GM21390 (cell line): ENCODE measurements at regions not wholly inside any gene's neighbourhood (a gene's known extent, or its start where the extent isn't known, plus 50 kb on each side); places are given as distances from the start of the nearest gene placed in this dataset.

Experiments used
- ATAC-seq: cut with Tn5 transposase; IDR thresholded peaks from one replicate; pipeline ENCODE4 v1.9.1; 2021; ENCODE audit not compliant: unreplicated experiment

DNA sequence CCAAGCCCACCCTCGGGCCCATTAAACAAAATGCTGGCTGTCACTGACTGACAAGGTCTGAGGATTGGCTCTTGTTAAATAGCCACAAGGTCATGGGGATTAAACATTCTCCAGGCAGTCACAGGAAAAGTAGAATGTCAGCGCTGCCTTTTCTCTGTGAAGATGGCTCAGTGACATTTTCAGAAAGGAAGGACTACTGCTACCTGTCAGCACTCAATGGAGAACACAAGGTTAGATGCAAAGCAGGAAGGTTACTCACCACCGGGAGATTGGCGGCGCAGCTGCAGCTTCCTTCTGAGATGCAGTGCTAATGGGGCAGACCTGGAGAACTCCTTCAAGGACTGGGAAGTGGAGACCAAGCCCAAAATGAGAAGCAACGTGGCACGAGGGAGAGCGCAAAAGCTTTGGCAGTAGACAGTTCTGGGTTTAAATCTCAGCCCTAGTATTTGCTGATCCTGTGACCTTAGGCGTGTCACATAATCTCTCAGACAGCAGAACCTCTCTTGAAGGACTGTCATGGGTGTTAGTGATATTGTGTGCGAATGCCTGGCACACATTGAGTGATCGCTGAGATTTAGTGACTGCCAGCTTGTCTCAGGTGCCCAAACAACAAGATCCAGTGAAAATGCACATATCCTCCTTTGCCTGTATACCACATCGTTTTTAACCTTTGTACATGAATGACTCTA, 213.1 kb upstream of the BOD1L1 start:
- ATAC-seq, result no peak

DNA sequence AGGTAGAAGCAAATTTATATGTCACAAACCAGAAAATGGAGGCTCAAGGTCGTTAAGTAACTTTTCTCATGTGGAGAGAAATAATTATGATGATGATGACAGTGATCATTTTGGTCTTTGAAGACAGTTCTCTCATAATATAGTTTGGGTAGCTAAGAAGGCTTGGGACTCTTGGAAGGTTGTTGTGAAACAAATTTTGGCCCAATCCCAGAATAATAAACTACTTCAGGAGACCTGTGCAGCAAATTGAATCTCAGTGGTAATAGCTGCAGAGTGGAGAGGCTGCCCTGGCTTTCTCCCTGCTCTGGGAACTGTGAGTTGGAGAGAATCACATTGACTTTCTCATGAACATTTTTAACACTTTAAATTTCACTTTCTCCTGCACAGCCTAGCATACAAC, 217.2 kb upstream of the BOD1L1 start:
- ATAC-seq, result no peak

DNA sequence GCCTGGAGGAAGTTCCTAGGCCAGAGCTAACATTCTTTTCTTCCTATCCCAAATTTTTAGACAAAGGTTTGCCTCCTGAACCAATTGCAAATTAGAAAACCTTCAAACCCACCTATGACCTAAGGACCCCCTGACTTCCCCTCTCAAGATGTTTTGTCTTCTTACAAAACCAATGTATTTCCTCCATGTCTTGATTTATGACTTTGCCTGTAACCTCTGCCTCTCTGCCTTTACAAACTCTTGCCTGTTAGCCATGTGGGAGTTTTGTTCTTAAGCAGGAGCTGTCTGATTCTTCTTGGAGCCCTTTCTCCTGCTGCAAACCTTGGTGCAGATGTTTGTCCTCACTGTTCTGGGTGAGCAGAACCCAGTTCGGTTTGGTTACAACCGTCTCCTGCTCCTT, 222.3 kb upstream of the BOD1L1 start:
- no peak for ATAC-seq

DNA sequence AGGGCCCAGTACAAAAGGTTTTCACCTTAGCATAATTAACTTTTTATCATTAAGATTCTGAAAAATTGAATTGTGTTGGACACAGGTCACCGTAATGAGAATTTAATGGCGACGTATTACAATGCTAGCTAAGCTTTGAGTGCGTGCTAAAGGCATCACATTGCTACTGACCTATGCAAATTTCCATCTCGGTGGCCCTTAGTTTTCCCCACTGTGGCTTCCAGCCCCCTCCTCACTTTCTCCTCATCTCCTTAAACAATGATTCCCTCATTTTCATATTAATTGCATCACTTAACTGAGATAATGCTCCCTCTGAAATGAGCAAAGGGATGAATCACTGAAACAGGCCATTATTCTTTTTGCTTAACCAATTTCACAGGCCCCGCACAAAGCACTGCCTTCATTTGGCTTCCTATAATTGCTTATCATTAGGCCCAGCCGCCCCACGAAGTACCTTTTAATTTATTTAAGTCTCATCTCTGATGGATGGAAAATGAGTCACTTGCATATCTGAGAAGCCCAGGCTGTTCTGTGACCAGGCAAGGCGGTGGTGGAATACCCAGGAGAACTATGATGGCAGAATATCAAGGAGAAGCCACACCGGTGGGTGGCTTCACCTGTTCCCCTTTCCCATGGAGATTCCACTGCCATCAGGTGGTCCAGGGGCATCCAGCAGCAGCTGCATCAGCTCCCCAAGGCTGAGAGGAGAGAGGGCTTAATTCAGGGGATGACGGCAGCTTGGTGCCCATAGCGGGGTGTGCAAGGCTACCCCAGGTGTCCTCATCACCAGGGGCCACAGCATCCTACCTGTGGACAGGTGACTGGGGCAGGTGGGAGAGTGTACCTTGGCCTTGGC, 223.8 kb upstream of the BOD1L1 start:
- ATAC-seq, result no peak

DNA sequence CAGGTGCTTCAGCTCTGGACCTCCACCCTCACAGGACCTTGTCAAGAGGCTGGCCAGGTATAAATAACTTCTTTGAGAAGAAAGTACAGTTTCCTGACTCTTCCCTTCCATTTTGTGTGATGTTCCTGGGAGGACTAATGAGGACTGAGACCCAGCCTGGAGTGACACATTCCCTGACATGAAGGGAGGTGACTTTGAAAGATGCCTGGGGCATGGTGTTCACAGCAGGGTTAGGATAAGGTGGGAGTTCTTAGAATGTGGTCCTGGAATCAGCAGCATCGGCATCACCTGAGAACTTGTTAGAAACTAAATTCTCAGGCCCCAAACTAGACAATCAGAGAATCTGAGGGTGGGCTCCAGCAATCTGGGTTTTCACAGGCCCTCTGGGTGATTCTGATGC, 224.9 kb upstream of the BOD1L1 start:
- ATAC-seq, result no peak

DNA sequence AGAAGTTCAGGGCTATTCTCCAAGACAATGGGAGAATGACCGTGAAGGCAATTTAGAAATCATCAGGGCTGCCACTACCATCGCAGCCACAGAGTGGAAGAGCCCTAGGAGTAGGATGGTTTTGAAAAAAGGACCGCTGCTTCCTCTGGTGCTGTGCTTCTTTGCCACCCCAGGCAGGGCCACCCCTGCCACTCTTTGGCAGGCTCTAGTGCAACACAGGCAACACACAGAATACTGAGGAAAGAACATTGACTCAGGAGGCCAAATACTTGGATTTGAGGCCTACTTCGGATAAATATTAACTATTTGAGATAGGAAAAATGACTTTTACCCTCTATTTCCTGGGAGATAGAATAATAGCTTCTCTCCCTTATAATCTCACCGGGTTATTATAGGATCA, 228.9 kb upstream of the BOD1L1 start:
- ATAC-seq, result no peak

DNA sequence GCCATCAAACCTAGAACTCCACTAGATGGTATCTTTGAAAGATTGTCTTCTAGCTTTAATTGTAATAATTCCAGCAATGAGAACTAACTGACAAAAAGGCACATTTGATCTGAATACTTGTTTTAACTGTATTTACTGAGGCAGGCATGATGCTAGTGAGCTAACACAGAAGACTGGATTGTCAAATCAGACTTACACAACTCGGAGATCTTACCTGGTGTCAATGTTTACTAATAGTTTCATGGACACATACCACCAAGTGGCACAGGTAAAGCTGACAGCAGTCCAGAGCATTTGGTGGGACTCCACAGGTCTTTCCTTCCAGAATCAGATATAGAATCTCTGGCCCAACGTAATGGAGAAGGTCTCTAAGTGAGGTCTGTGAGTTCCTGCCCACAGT, 229.9 kb upstream of the BOD1L1 start:
- ATAC-seq, result no peak

DNA sequence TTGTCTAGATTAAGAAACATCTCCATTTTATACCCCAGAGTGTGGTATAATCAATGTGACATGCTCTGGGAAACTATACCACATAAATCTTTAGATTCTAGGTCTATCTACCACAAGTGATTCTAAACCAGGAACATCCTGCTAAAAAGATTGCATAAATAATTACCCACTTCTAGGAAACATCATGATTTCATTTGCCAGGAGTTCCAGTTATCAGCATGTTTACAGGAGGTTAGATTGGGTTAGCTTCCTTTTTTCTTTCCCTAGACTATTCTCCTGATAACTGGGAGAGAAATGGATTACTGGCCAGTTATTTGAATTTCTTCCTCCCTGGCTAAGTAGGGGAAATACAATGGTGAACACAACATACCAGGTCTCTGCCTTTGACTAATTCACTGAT, 230.3 kb upstream of the BOD1L1 start:
- ATAC-seq, result no peak

DNA sequence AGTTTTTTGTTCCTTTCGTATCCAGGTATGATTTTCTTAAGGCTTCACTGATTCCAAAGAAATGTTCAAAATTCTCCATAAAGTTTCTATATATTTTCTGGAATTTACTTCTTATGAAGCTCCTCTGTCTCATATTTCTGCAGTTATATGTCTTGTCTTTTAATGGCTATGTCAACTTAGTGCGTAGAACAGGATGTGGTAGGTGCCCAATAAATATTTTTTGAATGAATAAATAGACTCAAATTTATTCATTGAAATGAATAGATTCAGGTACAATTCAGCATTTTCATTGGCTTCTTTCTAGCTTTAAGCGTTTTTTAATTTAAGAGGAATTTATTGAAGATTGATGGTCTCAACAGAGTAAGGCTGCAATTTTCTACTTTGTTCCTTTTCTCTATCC, 231.9 kb upstream of the BOD1L1 start:
- no peak for ATAC-seq

DNA sequence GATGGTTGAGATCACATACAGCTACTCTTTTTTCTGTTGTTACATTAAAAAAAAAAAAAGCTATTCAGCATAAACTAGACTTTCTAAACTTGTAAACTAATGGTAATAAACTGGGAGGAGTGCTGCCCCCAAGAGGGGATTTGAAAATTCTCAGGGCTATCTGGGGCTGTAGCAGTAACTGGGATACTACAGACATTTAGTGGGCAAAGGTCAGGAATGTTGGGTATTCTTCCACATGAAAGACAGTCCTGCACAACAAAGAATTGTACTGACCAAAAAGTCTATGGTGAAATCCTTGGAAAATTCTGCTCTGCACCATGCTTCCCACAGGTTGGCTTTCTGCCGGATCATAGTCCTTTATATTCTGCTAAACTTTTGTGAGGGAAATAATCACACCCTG, 232.6 kb upstream of the BOD1L1 start:
- no peak for ATAC-seq

DNA sequence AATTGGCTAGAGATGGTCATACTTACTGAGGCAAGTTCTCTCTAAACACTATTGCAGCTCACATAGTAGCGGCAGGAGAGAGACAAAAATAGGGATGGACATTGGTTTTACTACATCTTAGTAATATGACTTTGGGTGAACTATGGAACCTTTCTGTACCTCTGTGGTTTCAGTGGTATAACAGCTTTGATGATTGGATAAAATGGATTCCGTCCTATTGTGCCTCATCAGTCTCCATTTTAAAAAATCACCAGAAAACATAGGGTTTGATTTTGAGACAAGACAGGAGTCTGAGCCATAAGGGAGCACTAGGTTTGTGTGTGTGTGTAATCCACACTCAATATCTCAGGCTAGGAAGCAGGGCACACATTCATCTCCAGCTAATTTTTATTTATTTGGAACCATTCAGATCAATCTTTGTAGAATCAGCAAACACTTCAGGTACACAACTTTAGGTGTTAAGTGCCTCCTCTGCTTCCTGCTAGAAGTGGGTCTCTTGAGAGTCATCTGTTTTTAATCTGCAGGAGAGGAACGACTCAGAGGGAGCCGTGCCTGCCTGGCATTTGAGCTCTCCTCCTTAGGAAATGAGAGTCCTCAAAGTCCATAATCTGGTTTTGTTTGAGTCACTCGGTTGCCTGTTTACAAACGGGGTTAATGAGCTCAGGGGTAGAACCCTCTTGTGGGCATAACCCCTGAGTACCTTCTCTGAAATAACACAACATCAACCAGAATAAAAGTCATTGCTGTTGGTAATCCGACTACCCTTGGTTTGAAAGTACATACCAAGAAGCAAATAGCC, 238.5 kb upstream of the BOD1L1 start:
- ATAC-seq, result no peak

DNA sequence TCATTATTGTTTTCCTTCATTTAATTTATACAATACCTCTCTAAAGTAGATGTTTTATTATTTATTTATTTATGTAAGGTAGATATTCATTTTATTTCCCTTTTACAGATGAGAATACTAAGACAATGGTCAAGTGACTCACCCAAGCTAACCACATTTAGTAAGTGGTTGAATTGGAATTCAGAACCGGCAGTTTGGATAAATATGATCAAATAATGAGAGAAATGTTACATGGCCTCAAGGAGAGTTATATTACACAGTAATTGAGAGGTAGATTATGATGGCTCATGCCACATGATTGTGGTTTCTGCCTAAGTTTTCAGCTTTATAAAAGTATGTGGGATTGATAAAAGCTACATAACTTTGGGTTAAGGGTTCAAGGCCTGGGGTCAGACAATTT, 239.4 kb upstream of the BOD1L1 start:
- ATAC-seq, result no peak

DNA sequence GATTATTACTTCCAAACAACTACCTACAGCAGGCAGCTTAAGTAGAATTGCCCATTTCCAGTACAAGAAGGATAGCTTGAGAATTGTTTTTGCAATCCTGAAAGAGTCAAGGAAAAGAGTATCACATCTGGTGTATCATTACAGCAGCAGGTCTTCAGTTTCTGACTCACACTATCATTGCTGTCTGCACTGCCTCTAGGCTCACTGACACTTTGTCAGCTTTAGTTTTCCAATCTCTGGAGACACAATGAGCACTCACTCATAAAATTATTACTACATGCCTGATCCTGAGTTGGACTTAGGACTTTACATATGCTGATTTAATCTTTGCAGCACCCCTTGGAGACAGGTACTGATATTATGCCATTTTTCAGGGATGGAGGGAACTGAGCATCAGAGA, 244.6 kb upstream of the BOD1L1 start:
- no peak for ATAC-seq

DNA sequence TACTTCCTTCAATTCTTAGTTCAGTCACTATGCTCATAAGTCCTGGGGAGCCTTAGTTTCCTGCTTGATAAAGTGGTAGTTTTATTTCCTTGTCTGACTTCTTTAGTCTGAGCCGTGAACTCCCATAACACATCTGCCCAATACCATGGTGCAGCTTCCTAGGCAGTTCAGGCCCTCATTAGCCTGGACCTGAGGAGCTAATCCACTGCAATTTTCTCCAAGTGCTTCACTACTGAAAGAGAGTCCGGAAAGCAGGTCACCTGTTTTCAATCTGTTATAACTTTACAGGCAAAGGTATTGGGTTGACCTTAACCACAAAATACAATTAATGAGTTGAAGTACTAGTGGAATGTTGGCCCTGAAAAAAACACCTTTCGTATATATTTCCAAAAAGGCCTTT, 245.4 kb upstream of the BOD1L1 start:
- ATAC-seq, result no peak

DNA sequence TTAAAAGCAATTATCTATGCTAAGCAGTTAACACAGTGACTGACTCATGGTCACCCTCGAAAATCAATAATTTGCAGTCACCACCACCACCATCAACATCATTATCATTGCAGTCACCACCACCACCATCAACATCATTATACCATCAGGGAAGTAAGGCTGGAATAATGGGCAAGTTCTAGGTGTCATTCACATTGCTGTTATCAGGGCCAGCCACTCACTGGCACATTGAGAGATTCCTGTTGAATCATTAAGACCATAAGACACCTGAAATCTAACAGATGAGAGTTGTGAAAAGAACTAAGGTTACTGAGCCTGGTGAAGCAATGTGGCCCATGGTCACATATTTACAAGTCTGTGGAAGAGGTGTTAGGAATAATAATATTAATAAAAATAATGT, 247.7 kb upstream of the BOD1L1 start:
- ATAC-seq, result no peak

DNA sequence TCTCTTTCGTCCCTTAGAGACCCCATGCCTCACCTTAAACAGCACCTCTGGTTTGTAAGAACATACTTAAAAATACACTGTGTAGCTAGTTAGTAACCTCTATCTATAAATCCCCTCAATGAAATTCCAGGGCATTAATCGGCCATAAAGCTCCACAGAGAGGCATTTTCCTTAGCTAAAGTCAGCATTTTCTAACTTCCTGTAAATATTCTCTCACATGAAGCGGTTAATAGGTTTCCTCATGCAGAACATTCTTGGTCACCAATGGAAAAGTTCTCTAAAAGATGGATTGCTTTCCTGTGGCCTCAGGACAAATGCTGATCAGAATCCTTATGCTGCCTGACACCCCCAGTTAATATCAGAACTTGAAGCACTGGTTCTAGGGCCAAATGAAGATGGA, 248.6 kb upstream of the BOD1L1 start:
- no peak for ATAC-seq

DNA sequence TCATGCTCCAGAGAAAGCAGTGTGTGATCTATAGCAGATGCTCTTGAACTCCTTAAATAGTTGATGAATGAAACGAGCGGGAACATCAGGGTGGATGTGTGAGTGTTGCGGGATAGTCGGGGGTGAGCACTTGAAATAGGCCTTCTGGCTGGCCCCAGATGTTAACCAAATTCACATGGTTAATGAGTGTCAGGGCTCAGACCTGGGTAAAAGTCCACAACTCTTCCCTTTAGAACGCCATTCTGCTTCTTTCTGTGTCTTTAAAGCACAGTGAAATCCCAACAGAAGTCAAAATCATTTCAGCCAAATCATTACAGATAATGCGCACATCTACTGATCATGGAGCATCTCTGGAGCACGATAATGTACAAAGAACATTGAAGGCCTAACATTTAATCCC, 249.4 kb upstream of the BOD1L1 start:
- no peak for ATAC-seq

DNA sequence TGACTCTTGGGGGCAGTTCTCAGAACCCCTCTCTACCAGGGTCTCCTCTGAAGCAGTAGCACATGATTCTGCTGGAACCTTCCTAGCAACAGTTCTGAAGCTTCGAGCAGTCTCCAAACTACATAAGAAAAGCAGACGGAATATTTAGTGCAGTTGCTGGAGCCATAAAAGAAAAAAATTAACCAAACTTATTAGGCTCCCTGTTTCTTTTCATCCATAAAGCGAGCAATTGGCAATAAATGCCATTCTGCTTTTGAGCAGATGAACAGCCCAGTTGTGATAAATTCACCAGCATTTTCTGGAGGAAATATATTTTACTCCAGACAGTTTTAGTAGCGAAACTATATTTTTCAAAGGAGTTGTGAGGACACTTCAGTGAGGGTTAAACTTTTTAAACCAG, 250.1 kb upstream of the BOD1L1 start:
- no peak for ATAC-seq

DNA sequence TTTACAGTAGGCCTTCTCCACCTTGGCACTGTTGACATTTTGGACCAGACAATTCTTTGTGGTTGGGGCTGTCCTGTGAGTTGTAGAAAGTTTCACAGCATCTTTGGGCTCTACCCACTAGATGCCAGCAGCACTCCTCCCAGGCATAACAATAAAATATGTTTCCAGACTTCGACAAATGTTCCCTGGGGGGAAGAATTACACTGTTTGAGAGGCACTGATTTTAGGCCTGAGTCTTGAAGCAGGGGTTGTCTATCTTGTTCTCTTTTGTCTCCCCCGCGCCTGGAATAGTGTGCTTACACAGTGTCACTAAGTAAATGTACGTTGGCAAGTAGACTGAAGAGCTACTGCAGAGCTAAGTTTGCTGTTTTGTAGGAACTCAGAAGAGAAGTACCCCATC, 254.4 kb upstream of the BOD1L1 start:
- ATAC-seq, result no peak

DNA sequence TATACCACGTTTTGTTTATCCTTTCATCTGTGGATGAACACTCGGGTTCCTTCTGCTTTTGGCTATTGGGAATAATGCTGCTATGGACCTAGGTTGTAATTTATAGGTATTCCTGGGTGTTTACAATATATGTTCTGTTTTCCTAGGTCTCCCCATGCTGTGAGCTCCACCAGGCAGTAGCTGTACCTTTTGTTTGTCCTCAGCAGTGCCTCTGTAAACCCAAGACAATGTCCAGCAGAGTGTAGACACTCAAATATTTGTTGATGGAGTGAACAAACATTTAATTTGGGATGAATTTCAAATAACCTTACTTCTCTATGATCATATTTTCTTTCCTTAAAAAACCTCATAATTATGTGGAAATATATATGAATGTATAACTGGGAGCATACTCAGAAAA, 259.5 kb upstream of the BOD1L1 start:
- no peak for ATAC-seq

DNA sequence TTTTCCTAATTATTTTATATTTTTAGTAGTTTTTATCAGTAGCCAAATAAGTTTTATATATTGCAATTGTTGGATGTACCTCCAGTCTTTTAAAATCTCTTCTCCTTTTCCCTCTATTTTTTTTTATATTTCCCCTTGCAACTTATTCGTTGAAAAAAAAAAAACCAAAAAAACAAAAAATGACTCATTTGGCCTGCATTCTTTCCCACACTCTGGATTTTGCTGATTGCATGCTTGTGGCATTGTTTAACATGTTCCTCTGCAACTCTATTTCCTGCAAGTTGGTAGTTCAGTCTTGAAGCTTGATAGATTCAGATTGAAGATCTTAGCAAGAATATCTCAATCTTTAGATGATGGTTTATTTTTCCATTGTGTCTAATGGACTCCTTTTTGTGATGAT, 260.6 kb upstream of the BOD1L1 start:
- ATAC-seq, result no peak

DNA sequence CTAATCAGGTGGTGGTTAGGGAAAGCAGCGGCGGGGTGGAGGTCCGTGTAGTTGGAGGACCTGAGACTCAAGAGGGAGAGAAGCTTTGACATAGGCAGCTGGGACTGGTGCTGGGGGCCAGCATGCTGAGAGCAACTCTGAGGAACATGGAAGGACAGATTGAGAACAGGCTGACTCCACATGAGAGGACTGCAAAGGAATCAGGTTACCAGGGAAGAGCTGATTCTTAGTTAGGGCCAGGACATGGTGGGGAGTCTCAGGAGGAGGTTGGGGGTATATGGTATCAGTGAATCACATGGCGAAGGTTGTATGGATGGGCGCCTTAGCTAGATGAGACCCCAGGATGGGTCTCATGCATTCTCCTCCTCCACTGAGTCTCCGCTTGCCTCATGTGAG, 264.0 kb upstream of the BOD1L1 start:
- no peak for ATAC-seq
